WTC11 (cell line): ENCODE measurements at regions not wholly inside any gene's neighbourhood (a gene's known extent, or its start where the extent isn't known, plus 50 kb on each side); places are given as distances from the start of the nearest gene placed in this dataset.

Source experiments
- CTCF ChIP-seq: fragments of 200-600 bp; IDR thresholded peaks from 2 replicates; pipeline ENCODE4 v1.8.0; 2022; ENCODE audit warnings: antibody characterized with exemption
- MAX ChIP-seq: sonication (generic); formaldehyde crosslinking; IDR thresholded peaks from 2 replicates; pipeline ENCODE4 v1.8.0; 2022; ENCODE audit warnings: mild to moderate bottlenecking, missing genetic modification reagents
- MLX ChIP-seq: sonication (generic); formaldehyde crosslinking; IDR thresholded peaks from 2 replicates; pipeline ENCODE4 v1.8.1; 2023; ENCODE audit warnings: mild to moderate bottlenecking, missing genetic modification reagents, moderate library complexity
- NR3C1 ChIP-seq: sonication (generic); formaldehyde crosslinking; conservative IDR thresholded peaks from 2 replicates; pipeline ENCODE4 v1.8.1; 2023; ENCODE audit warnings: low read depth, mild to moderate bottlenecking, missing genetic modification reagents
- USF2 ChIP-seq: sonication (generic); formaldehyde crosslinking; IDR thresholded peaks from 2 replicates; pipeline ENCODE4 v1.8.1; 2023; ENCODE audit warnings: mild to moderate bottlenecking, missing genetic modification reagents, moderate library complexity

DNA sequence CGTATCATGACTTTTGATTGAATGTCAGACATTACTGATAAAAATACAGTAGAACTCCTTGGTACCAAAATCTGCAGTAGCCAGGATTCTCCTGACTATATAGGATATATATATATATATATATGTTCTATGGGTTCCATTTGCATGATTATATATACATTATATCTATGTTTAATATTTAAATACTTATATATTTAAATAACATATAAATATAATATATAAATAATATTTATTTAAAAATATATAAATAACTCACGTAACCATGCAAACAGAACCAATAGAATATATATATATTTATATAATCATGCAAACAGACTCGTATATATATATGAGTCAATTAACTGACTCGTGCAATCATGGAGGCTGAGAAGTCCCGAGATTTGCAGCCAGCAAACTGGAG lies 278.8 kb upstream of the PLXNA2 start:
- TF ChIP-seq CTCF, result no peak
- no peak for TF ChIP-seq MAX (CRISPR knock-in tag)
- no peak for TF ChIP-seq USF2
- TF ChIP-seq NR3C1 (CRISPR knock-in tag), result no peak
- TF ChIP-seq MLX (CRISPR knock-in tag), result no peak
